ENCODE measurements at regions not wholly inside any gene's neighbourhood (a gene's known extent, or its start where the extent isn't known, plus 50 kb on each side); places are given as distances from the start of the nearest gene placed in this dataset.

GRCh38 chr14:37864128-37864527, 268.7 kb downstream of the TTC6 start:
- DNase-seq, result no peak
- H3K4me3 Mint-ChIP-seq, result no peak overlapping the region
- no peak for TF ChIP-seq CTCF (IDR thresholded peaks at IDR 0.05)
- H3K27me3 Mint-ChIP-seq (ENCODE audit: insufficient read depth), result peaks cover 6% of the 10 kb centered on the region; the same call in 1 of the 2 replicates
- no peaks in the 10 kb centered on the region for H3K9me3 Mint-ChIP-seq
- H3K36me3 Mint-ChIP-seq (ENCODE audit: low read depth), result no peaks in the 10 kb centered on the region
- peaks cover 18% of the 10 kb centered on the region for H3K4me1 Mint-ChIP-seq (ENCODE audit: low read depth)
- no peak overlapping the region for H3K27ac Mint-ChIP-seq

GRCh38 chr14:37864861-37865718, 269.7 kb downstream of the TTC6 start:
- Mint-ChIP-seq H3K36me3 (ENCODE audit: low read depth) (no peaks in the 10 kb centered on the region), H3K27ac (peak overlapping the region; percentile 38; the same call in 1 of the 2 replicates), H3K4me1 (ENCODE audit: low read depth) (peaks cover 19% of the 10 kb centered on the region), H3K9me3 (no peaks in the 10 kb centered on the region), H3K4me3 (peak overlapping the region; percentile 55), H3K27me3 (ENCODE audit: insufficient read depth) (peaks cover 5% of the 10 kb centered on the region; the same call in 1 of the 2 replicates)
- peak; percentile 79 for DNase-seq
- no peak for TF ChIP-seq CTCF (IDR thresholded peaks at IDR 0.05)

GRCh38 chr14:37865719-37866549, 270.5 kb downstream of the TTC6 start:
- H3K27ac Mint-ChIP-seq, result no peak overlapping the region

GRCh38 chr14:37869633-37870032, 274.2 kb downstream of the TTC6 start:
- H3K4me1 Mint-ChIP-seq (ENCODE audit: low read depth), result peaks cover 37% of the 10 kb centered on the region
- no peaks in the 10 kb centered on the region for H3K9me3 Mint-ChIP-seq
- no peaks in the 10 kb centered on the region for H3K36me3 Mint-ChIP-seq (ENCODE audit: low read depth)
- DNase-seq, result no peak
- TF ChIP-seq CTCF (IDR thresholded peaks at IDR 0.05), result no peak
- no peak overlapping the region for H3K27ac Mint-ChIP-seq
- H3K4me3 Mint-ChIP-seq, result no peak overlapping the region
- H3K27me3 Mint-ChIP-seq (ENCODE audit: insufficient read depth), result peaks cover 4% of the 10 kb centered on the region; the same call in 1 of the 2 replicates

More at GRCh38 chr14:37865719-37866549, 270.5 kb downstream of the TTC6 start:
- H3K4me1 Mint-ChIP-seq (ENCODE audit: low read depth), result peaks cover 27% of the 10 kb centered on the region
- H3K9me3 Mint-ChIP-seq, result no peaks in the 10 kb centered on the region
- DNase-seq, result no peak
- H3K27me3 Mint-ChIP-seq (ENCODE audit: insufficient read depth), result peaks cover 8% of the 10 kb centered on the region; the same call in 1 of the 2 replicates
- no peak for TF ChIP-seq CTCF (IDR thresholded peaks at IDR 0.05)
- no peaks in the 10 kb centered on the region for H3K36me3 Mint-ChIP-seq (ENCODE audit: low read depth)
- H3K4me3 Mint-ChIP-seq, result peak overlapping the region; percentile 55

GRCh38 chr14:37870170-37870569, 274.7 kb downstream of the TTC6 start:
- no peak for DNase-seq
- Mint-ChIP-seq H3K36me3 (ENCODE audit: low read depth) (no peaks in the 10 kb centered on the region), H3K27ac (no peak overlapping the region), H3K9me3 (no peaks in the 10 kb centered on the region), H3K4me1 (ENCODE audit: low read depth) (peaks cover 37% of the 10 kb centered on the region), H3K27me3 (ENCODE audit: insufficient read depth) (peaks cover 4% of the 10 kb centered on the region; the same call in 1 of the 2 replicates), H3K4me3 (no peak overlapping the region)
- no peak for TF ChIP-seq CTCF (IDR thresholded peaks at IDR 0.05)
